HG02852 (cell line): ENCODE measurements at regions not wholly inside any gene's neighbourhood (a gene's known extent, or its start where the extent isn't known, plus 50 kb on each side); places are given as distances from the start of the nearest gene placed in this dataset.
"Not testable (repeated sequence)": the region's sequence is repeated elsewhere in the genome, so short reads cannot be mapped to it uniquely, and the experiment has no call there.

ENCODE experiments used
- ATAC-seq: cut with Tn5 transposase; IDR thresholded peaks from one replicate; pipeline ENCODE4 v1.9.1; 2021; ENCODE audit warnings: mild to moderate bottlenecking, moderate library complexity; ENCODE audit not compliant: unreplicated experiment

GRCh38 chrX:66698273-66699204, 59.7 kb upstream of the EDA2R start:
- peak; percentile 47 for ATAC-seq

GRCh38 chrX:66692512-66692911, 53.6 kb upstream of the EDA2R start:
- not testable (repeated sequence) for ATAC-seq
